Fibroblast of skin of left quadriceps (primary cell): ENCODE measurements at regions not wholly inside any gene's neighbourhood (a gene's known extent, or its start where the extent isn't known, plus 50 kb on each side); places are given as distances from the start of the nearest gene placed in this dataset.
"Not testable (repeated sequence)": the region's sequence is repeated elsewhere in the genome, so short reads cannot be mapped to it uniquely, and the experiment has no call there.

ENCODE experiments used
- DNase-seq, 2 experiments: peaks; one replicate each; pipeline ENCODE4 v3.0.0-alpha.2; 2013; ENCODE audit warnings: low read depth in 2 of 2

DNA sequence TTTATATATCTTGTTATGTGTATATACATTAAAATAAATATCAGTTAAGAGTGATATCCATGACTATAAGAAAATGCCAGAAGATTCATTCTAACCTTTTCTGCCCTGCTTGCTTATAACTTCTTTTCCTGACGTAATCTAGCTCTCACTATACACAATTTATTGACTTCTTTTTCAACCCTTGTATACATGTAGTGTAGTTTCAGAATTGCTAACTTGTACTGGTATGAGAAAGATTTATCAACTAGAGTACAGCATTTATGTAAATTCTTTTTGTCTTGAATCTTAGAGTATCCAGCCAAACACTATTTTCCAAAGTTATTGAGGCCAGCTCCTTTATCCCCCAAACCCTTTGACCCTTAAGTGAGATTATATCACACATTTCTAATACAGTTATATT, 798.0 kb upstream of the RAB6C start:
- no peak for DNase-seq

- no peak for DNase-seq
These were observed 797.5 kb upstream of the RAB6C start for GRCh38 chr2:129181963-129182362.

GRCh38 chr2:129187343-129187742, 792.1 kb upstream of the RAB6C start:
- DNase-seq, result no peak

GRCh38 chr2:129188451-129188850, 791.0 kb upstream of the RAB6C start:
- DNase-seq, result no peak

GRCh38 chr2:129189617-129190319, 789.7 kb upstream of the RAB6C start:
- no peak for DNase-seq

DNA sequence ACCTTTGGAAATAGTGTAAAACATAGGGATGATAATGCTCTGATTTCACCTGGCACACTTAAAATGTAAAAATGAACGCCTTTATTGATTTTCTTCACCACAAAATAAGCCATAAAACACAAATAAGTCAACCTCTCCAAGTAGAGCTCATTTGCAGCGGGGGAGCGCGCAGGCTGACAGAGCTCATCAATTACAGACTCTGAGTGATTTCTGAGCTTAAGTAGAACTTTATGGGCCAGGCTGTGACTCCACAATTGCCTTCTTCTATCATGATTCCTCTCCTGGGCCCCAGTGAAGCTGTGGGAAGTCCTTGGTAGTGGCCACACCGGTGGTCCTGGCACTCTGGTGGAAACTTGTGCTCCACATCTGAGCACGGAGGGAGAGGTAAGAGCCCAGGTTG, 789.0 kb upstream of the RAB6C start:
- DNase-seq, result no peak

DNA sequence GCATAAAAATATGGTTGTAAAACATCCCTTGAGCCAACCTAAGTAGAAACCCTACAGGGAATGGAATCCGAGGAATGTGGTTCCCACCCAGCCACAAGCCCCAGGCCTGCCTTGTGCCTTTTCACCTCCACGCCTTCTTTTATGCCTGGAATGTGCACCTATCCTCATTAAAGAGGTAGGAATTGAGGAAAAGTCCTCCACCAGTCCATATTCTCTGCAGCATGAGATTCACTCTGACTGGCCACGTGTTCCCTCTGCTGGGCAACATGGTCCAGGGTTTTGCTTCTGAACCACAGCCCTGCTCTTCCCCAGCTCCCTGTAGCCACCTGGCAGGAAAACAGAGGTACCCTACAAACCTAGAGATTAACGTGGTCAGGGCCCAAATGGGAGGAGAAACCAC, 787.9 kb upstream of the RAB6C start:
- DNase-seq, result no peak

GRCh38 chr2:129192117-129192516, 787.3 kb upstream of the RAB6C start:
- no peak for DNase-seq

DNA sequence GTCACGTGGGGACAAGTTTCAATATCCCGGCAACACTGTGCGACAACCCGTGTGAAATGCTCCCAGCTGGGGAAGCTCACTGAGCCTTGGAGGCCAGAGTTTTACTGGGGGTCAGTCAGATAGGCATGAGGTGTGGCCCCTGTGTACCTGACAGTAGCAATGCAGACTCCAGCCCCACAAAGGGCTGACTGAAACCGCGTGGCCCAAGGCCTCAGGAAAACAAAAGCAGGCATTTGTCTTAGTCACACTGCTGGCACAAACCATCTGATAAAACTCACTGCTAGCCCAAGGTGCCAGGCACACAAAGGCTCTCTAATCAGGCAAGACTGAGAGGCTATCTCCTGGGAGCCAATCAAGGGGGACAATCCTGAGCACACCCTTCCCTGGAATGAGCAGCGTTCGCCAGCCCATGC, 786.6 kb upstream of the RAB6C start:
- DNase-seq, result no peak

GRCh38 chr2:129193961-129194360, 785.5 kb upstream of the RAB6C start:
- no peak for DNase-seq

- no peak for DNase-seq
These were observed 780.0 kb upstream of the RAB6C start for GRCh38 chr2:129199501-129199900.

- peak; percentile 8 to 11 for DNase-seq
These were observed 777.8 kb upstream of the RAB6C start for GRCh38 chr2:129201696-129202095.

- no peak for DNase-seq
These were observed 776.1 kb upstream of the RAB6C start for GRCh38 chr2:129203331-129203730.

DNA sequence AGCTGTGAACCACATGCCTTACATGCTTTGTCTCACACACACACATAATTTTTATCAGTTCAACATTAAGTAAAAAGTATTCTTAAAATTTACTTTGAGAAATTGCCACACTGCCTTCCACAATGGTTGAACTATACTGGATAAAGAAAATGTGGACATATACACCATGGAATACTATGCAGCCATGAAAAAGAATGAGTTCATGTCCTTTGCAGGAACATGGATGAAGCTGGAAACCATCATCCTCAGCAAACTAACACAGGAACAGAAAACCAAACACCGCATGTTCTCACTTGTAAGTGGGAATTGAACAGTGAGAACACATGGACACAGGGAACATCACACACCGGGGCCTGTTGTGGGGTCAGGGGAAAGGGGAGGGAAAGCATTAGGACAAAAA, 774.9 kb upstream of the RAB6C start:
- DNase-seq, result not testable (repeated sequence)

DNA sequence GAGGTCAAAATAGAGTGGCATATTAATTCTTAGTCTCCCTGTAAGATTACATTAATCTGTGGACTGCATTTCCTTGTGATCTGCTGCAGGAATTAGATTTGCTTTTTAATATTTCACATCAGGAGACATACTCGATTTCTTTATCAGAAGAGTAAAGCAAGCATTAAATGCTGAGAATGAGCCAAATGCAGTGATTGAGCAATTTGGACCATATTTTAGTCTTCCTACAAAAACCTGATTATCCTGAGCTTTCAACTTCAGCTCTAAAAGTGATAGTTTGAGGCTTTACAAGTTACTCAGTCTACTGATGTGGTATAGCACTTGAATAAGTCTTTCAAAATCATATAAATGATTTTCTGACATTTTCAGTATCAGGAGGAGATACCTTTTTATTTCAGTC, 774.3 kb upstream of the RAB6C start:
- no peak for DNase-seq

- no peak for DNase-seq
These were observed 773.7 kb upstream of the RAB6C start for GRCh38 chr2:129205766-129206165.

GRCh38 chr2:129212299-129212958, 767.0 kb upstream of the RAB6C start:
- no peak for DNase-seq

GRCh38 chr2:129224022-129224421, 755.4 kb upstream of the RAB6C start:
- no peak for DNase-seq

DNA sequence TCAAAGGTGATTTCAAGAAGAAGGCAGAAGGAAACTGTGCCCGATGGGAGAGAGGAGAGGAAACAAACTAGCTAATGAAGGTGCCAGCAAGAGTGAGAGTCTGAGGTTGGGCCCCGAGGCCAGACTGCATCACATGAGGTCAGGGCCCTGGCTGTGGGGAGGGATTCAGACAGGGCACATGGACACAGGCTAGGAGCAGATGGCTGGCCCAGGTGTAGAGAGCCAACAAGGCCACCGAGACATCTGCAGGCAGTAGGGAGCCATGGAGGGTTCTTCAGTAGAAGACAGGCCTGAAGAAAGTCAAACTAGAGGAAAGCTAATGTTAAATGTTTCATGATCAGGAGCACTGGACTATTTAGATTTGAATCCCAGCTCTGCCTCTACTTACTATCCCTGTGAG, 755.0 kb upstream of the RAB6C start:
- DNase-seq, result no peak

DNA sequence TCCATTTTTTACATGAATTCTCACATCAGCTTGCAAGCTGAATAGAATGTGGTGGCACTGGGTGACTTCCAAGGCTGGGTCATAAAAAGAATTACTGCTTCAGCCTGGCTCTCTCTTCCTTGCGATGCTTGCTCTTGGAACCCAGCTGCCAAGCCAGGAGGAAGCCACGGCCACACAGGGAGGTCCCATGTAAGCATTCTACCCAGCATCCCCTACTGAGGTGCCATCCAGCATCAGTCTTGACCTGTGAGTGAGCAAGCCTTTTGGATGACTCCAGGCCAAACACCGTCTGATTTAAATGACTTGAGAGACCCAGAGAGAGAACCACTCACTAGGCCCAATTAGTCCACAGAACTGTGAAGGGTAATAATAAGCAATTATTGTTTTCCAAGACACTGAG, 750.3 kb upstream of the RAB6C start:
- no peak for DNase-seq

DNA sequence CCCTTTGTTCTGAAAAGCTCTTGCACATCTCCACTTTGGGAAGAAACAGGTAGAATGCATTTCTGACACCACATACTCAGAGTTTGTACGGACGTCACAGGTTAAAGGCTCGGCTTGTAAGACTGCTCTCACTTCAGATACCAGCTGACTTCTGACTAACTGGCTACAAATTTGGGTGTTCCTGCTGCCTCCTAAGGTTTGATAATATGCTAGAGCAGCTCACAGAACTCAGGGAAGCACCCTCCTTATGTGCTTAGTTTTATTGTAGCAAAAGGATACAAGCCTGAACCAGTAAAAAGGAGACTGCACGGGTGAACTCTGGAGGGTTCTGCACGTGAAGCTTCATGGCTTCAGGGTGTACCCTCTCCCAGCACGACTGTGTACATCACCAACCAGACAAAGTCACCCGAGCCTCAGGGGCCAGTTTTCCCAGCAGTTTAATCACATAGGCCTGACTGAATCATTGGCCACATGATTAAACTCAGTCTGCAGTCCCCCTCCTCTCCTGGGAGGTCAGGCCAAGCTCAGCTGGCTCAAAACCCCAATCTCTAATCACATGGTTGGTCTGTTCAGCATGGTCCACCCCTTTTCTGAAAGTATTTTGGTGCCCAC, 749.5 kb upstream of the RAB6C start:
- DNase-seq, result no peak

- DNase-seq, result no peak
These were observed 747.5 kb upstream of the RAB6C start for GRCh38 chr2:129231924-129232323.

DNA sequence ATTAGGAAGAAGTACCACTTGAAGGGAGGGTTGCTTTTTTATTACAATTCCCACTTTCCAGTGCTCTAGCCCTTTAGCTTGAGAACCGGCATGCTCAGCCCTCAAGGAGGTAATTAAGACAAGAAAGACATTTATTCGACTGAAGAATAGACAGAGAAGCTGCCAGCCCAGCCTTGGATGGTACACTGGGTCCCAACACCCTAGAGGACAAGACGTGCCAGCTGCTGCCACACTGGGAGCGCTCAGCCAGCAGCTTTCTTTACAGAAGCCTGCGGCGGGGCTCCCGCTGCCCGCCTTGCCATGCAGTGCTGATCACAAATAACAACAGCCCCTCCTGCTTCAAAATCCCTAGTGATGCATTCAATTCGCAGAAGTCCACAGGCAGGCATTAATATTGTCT, 746.3 kb upstream of the RAB6C start:
- no peak for DNase-seq
